Dedifferentiated amniotic fluid mesenchymal stem cell (primary cell): ENCODE measurements at regions not wholly inside any gene's neighbourhood (a gene's known extent, or its start where the extent isn't known, plus 50 kb on each side); places are given as distances from the start of the nearest gene placed in this dataset.
"Not testable (repeated sequence)": the region's sequence is repeated elsewhere in the genome, so short reads cannot be mapped to it uniquely, and the experiment has no call there.

Source experiments
- DNase-seq: peaks from one replicate; pipeline ENCODE4 v3.0.0-alpha.2; 2016; ENCODE audit errors: extremely low spot score

GRCh38 chr2:57160976-57161375 is 885.6 kb upstream of the VRK2 start:
- DNase-seq = no peak

DNA sequence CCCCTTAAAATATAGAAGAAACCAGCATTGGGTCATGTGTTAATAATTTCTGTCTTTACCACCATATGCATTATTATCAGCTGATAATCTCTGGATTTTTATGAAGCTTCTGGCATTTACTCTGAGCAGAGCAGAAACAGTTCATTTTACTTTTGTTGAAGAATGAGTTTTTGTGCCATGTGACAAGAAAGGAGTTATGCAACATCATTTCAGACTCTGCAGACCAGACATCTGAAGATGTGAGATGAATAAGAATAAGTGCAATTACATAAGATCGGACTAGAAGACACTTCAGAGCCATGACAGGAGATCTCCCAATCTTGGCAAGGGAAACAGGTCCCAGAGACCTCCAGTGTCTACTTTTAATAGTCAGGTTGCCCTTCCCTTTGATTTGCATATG is 869.4 kb upstream of the VRK2 start:
- DNase-seq = no peak

DNA sequence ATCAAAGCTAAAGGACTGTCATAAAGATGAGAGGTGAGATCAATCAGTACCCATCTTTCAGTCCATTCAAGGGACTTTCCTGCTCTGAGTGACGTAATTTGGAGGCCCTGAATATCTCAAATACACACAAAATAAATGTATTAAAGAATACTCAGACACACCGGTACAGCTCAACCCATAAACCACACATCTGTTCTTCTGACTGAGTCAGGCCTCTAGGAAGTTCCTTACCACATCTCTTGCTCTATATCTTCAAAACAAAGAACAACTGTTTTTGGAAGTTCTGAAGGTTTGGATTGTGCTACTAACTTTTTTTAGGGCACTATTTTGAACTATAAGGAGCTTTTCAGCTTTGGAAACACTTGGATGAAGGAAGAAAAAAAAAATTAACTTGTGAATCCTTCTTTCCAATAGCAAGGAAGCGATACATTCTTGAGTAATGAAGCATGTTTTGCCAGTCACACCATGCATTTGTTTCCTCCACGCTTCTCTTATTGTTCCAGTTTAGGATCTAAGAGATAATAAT is 866.5 kb upstream of the VRK2 start:
- peak; percentile 14 for DNase-seq

- peak; percentile 13 for DNase-seq
Observed at GRCh38 chr2:57180678-57181077, 865.9 kb upstream of the VRK2 start.

DNA sequence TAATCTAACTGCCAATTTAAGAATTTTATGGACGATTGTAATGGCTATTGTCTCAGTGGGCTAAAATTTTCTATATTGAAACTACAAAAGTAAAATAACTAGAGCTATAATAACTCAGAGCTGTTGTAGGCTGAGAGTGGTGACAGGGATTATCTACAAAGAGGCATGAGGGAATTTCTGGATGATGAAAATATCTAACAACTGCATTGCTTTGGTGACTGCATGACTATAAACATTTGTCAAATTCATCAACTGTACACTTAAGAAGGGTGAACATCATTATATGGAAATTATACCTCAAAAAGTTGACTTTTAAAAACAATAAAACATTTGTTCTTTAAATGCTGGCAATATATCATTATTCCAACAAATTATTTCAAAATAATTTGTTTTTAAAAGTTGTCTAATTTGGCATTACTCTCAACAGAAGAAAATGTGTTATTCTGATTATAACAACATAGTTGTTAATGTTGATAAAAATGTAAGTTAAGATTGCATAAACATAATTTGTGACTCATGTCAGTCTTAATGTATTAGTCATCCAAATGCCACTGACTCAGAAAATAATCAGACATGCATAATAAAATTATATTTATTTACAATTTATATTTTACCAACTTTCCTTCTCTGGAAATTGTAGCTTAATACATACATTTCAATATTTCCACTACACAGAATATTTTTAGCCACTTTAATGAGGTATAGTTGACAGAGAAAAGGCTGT is 865.1 kb upstream of the VRK2 start:
- DNase-seq = peak; percentile 34

DNA sequence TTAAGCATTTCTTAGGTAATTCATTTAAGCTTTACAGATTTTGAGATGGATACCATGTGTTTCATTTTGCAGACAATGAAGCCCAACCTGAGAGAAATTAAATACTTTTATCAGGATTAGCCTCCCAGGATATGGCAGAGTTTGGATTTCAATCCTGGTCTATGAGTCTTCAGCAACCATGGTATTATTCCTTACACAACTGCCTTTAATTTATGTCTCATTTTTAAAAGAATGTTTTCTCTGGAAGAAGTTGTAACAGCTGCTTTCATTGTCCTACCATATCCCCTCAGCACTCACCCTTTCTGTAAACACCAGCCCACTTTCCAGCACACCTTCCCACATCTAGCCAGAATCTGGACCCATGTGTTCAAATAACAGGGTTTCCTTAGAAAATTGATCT is 863.7 kb upstream of the VRK2 start:
- DNase-seq = peak; percentile 13

DNA sequence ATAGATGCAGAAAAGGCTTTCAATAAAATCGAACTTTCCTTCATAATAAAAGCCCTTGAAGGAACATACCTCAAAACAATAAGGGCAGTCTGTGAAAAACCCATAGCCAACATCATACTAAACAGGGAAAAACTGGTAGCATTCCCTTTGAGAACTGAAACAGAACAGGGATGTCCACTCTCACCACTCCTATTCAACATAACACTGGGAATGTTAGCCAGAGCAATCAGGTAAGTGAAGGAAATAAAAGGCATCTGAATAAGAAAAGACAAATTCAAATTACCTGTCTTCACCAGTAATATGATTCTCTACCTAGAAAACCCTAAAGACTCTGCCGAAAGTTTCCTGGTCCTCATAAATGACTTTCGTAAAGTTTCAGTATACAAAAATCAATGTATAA is 861.0 kb upstream of the VRK2 start:
- DNase-seq = no peak

- DNase-seq = peak; percentile 9
Observed at GRCh38 chr2:57190007-57190406, 856.6 kb upstream of the VRK2 start.

GRCh38 chr2:57199663-57200062 is 846.9 kb upstream of the VRK2 start:
- no peak for DNase-seq

GRCh38 chr2:57204364-57204763 is 842.2 kb upstream of the VRK2 start:
- no peak for DNase-seq

DNA sequence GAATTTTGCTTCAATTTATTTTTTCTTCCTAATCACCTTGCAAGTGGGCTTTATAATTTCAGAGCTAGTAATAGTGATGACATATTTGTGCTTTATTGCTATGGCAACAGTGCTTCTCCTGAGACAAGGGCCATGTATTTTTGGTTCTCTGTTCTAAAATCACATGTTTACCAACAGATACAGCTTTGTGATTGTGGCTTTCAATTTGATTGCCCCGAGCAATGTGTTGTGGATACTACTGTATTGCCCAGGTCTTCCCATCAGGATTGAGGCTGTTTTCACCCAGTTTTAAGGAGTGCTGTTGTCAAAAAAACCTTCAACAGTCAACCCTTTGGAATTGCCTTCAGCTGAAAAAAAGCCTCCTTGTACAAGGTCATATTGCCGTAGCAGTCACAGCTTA is 841.4 kb upstream of the VRK2 start:
- no peak for DNase-seq

DNA sequence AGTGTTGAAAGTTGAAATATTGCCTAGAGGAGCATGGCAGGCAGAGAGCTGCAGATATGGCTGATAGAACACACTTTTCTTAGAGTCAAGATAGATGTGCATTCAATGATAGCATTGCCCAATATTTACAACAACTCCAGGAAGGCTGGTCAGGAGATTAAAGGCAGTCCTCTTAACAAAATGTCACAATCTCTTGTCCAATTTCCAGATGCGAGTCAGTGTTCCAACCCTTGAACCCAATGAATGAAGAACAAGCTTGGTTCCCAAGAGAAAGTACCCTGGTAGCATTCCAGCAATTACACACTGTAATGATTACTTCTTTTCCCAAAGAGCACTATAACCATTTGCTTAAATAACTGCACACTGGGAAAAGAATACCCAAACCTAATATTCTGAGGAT is 839.4 kb upstream of the VRK2 start:
- no peak for DNase-seq

DNA sequence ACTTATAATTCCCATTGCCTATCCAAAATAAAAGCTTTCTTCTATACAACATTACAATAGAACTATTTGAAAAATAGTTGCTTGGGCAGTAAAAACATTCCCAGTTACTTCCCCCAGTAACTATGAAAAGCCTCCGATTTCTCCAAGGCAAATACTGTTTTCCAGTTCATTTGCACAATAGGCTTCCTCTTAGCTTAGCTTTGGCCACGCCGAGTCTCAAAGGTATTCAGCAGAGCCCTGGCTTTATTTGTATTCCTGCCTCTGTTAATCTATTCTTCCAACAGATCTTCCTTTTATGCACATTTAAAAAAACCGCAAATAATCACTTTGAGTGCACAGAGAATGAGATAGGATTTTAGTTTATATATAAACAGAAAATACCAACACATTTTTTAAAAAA is 836.8 kb upstream of the VRK2 start:
- no peak for DNase-seq

- DNase-seq = no peak
Observed at GRCh38 chr2:57210855-57211254, 835.8 kb upstream of the VRK2 start.

DNA sequence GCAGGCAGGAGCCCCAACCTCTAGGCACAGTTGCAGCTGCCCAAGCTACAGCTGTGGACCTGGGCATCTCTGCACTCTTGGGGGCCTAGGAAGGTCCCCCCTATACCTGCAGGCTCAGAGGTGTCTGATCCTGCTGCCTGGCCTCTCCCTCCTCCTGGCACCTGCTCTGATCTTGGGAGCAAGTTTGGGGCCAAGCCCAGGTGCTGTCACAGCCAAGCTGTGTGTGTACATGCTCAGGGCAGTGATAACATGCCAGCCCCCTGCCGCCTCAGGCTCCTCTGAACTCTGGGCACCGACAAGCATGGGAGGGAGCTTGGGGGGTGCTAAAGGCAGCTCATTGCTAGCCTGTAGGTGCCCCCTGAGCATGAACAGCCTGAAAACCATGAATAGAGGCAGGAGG is 829.6 kb upstream of the VRK2 start:
- no peak for DNase-seq

GRCh38 chr2:57218206-57218605 is 828.4 kb upstream of the VRK2 start:
- no peak for DNase-seq

DNA sequence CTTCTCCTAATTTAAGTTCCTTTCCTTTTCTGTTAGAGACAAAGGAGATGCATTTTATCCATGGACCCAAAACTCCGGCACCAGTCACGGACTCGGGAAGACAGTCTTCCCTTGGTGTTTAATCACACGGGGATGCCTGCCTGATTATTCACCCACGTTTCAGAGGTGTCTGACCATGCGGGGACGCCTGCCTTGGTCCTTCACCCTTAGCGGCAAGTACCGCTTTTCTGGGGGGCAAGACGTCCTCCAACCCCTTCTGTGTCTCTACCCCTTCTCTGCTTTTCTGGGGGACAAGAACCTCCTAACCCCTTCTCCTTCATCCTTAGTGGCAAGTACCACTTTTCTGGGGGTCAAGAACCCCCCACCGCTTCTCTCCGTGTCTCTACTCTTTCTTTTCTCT is 816.9 kb upstream of the VRK2 start:
- DNase-seq = not testable (repeated sequence)

- DNase-seq = not testable (repeated sequence)
Observed at GRCh38 chr2:57232341-57232740, 814.3 kb upstream of the VRK2 start.

DNA sequence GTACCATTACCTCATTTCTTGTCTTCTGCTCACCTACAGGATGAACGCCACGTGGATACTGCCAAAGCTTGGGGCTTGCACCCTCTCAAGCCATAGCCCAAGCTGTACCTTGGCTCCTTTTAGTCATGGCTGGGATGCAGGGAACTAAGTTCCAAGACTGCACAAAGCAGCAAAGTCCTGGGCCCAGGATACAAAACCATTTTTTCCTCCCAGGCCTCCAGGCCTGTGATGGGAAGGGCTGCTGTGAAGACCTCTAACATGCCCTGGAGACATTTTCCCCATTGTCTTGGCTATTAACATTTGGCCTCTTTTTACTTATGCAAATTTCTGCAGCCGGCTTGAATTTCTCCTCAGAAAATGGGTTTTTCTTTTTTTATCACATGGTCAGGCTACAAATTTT is 795.1 kb upstream of the VRK2 start:
- not testable (repeated sequence) for DNase-seq

DNA sequence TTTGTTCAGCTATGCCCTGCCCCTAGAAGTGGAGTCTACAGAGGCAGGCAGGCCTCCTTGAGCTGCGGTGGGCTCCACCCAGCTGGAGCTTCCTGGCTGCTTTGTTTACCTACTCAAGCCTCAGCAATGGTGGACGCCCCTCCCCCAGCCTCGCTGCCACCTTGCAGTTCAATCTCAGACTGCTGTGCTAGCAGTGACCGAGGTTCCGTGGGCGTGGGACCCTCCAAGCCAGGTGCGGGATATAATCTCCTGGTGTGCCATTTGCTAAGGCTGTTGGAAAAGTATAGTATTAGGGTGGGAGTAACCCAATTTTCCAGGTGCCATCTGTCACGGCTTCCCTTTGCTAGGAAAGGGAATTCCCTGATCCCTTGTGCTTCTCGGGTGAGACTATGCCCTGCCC is 770.2 kb upstream of the VRK2 start:
- not testable (repeated sequence) for DNase-seq

DNA sequence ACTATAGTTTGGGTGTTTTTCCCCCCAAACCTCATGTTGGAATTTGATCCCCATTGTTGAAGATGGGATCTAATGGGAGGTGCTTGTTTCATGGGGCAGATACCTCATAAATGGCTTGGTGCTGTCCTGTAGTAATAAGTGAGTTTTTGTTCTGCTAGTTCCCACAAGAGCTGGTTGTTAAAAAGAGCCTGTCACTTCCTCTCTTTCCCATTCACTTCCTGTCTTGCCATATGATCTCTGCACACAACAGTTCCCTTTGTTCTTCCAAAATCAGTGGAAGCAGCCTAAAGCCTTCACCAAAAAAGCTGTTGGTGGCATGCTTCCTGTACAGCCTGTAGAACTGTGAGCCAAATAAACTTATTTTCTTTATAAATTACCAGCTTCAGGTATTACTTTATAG is 768.2 kb upstream of the VRK2 start:
- DNase-seq = no peak

- no peak for DNase-seq
Observed at GRCh38 chr2:57291209-57291608, 755.4 kb upstream of the VRK2 start.

DNA sequence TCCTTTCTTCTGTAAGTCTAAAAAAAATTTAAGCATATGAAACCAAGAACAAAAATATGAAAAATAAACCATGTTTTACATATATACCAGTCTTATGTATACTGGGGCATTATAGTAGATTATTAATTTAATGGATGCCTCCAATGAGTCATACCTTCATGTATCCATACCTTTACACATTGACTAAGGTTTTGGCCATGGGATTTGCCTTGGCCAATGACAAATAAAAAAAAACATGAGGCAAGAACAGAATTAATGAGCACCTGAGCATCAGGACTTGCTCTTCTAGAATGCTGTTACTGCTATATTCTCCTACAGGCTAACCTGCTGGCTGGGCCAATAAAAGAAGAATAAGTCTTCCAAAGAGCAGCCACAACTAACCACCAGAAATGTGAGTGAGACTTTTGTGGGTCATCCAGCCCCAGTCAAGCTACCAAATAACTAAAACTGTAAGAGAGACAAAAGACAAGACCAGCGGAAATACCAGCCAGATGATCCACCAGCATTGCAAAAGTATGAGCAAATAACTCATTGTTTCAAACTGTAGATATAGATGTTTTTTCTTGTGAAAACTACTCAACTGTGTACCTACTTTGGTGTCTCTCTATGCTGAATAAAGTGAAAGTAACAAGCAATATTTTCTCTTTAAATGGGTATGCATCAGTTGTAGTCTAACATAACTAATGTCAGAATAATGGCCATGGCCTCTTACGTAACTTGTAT is 749.6 kb upstream of the VRK2 start:
- no peak for DNase-seq
